ENCODE measurements at regions not wholly inside any gene's neighbourhood (a gene's known extent, or its start where the extent isn't known, plus 50 kb on each side); places are given as distances from the start of the nearest gene placed in this dataset.

GRCh38 chr5:176754376-176754973 is 55.9 kb upstream of the UNC5A start:
- TF ChIP-seq CTCF (IDR thresholded peaks at IDR 0.05; ENCODE audit: poor library complexity) (no peak), EZH2phosphoT487 (IDR thresholded peaks at IDR 0.05; ENCODE audit: low read depth, severe bottlenecking, unreplicated experiment) (no peak), EZH2 (IDR thresholded peaks at IDR 0.05; ENCODE audit: borderline replicate concordance) (no peak)
